ENCODE measurements at regions not wholly inside any gene's neighbourhood (a gene's known extent, or its start where the extent isn't known, plus 50 kb on each side); places are given as distances from the start of the nearest gene placed in this dataset.

GRCh38 chr12:93183940-93184671 is 193.6 kb upstream of the NUDT4 start:
- H2AFZ ChIP-seq = no peak overlapping the region
- no peak overlapping the region for H3K4me3 ChIP-seq (ENCODE audit: low read depth, low read length)
- no peaks in the 10 kb centered on the region for H3K9me3 ChIP-seq (ENCODE audit: control insufficient read depth, low read length)
- no peaks in the 10 kb centered on the region for H3K79me2 ChIP-seq
- H3K4me1 ChIP-seq = no peaks in the 10 kb centered on the region
- no peaks in the 10 kb centered on the region for H3K36me3 ChIP-seq (ENCODE audit: control insufficient read depth, insufficient read depth, low read length)
- no peak for TF ChIP-seq CTCF (IDR thresholded peaks at IDR 0.05)
- no peak overlapping the region for H3K27ac ChIP-seq
- H3K9ac ChIP-seq = no peak overlapping the region
- H3K27me3 ChIP-seq (ENCODE audit: control insufficient read depth, insufficient read depth, low read length) = no peaks in the 10 kb centered on the region
- H3K4me2 ChIP-seq (ENCODE audit: low read length) = no peak overlapping the region

- no peak overlapping the region for H3K4me2 ChIP-seq (ENCODE audit: low read length)
- H3K9ac ChIP-seq = no peak overlapping the region
- no peak overlapping the region for H2AFZ ChIP-seq
- no peaks in the 10 kb centered on the region for H3K4me1 ChIP-seq
- H3K36me3 ChIP-seq (ENCODE audit: control insufficient read depth, insufficient read depth, low read length) = no peaks in the 10 kb centered on the region
- no peaks in the 10 kb centered on the region for H3K27me3 ChIP-seq (ENCODE audit: control insufficient read depth, insufficient read depth, low read length)
- H3K4me3 ChIP-seq (ENCODE audit: low read depth, low read length) = no peak overlapping the region
- TF ChIP-seq CTCF (IDR thresholded peaks at IDR 0.05) = no peak
- peak overlapping the region; percentile 21 for H3K27ac ChIP-seq
- no peaks in the 10 kb centered on the region for H3K9me3 ChIP-seq (ENCODE audit: control insufficient read depth, low read length)
- no peaks in the 10 kb centered on the region for H3K79me2 ChIP-seq
Observed at GRCh38 chr12:93184672-93185368, 192.9 kb upstream of the NUDT4 start.

GRCh38 chr12:93185369-93185741 is 192.4 kb upstream of the NUDT4 start:
- Histone ChIP-seq H3K36me3 (ENCODE audit: control insufficient read depth, insufficient read depth, low read length) (no peaks in the 10 kb centered on the region), H3K27me3 (ENCODE audit: control insufficient read depth, insufficient read depth, low read length) (no peaks in the 10 kb centered on the region), H2AFZ (no peak overlapping the region), H3K4me3 (ENCODE audit: low read depth, low read length) (no peak overlapping the region), H3K4me2 (ENCODE audit: low read length) (no peak overlapping the region), H3K4me1 (no peaks in the 10 kb centered on the region), H3K79me2 (no peaks in the 10 kb centered on the region), H3K9ac (no peak overlapping the region), H3K9me3 (ENCODE audit: control insufficient read depth, low read length) (no peaks in the 10 kb centered on the region), H3K27ac (peak overlapping the region; percentile 21)
- no peak for TF ChIP-seq CTCF (IDR thresholded peaks at IDR 0.05)

- no peak overlapping the region for H3K4me2 ChIP-seq (ENCODE audit: low read length)
- H3K4me1 ChIP-seq = no peaks in the 10 kb centered on the region
- H3K27ac ChIP-seq = no peak overlapping the region
- H3K4me3 ChIP-seq (ENCODE audit: low read depth, low read length) = no peak overlapping the region
- H3K9ac ChIP-seq = no peak overlapping the region
- no peak for TF ChIP-seq CTCF (IDR thresholded peaks at IDR 0.05)
- H3K79me2 ChIP-seq = no peaks in the 10 kb centered on the region
- H3K36me3 ChIP-seq (ENCODE audit: control insufficient read depth, insufficient read depth, low read length) = no peaks in the 10 kb centered on the region
- H3K27me3 ChIP-seq (ENCODE audit: control insufficient read depth, insufficient read depth, low read length) = no peaks in the 10 kb centered on the region
- no peaks in the 10 kb centered on the region for H3K9me3 ChIP-seq (ENCODE audit: control insufficient read depth, low read length)
- no peak overlapping the region for H2AFZ ChIP-seq
Observed at GRCh38 chr12:93186131-93186530, 191.6 kb upstream of the NUDT4 start.
